HL-60 (cell line): ENCODE measurements at regions not wholly inside any gene's neighbourhood (a gene's known extent, or its start where the extent isn't known, plus 50 kb on each side); places are given as distances from the start of the nearest gene placed in this dataset.

Source experiments
- DNase-seq, 2 experiments: peaks; one replicate each; pipeline ENCODE4 v3.0.0-alpha.2; 2010 to 2020; ENCODE audit warnings: low read depth in 1 of 2, low spot score in 1 of 2
- H3K27ac ChIP-seq: fragments of 250-450 bp; sonication (Bioruptor Pico); replicated peaks from 2 replicates; pipeline ENCODE4 v1.5.1; 2020; ENCODE audit warnings: mild to moderate bottlenecking, moderate library complexity
- H3K27me3 ChIP-seq: fragments of 250-450 bp; sonication (Bioruptor Pico); 2 replicates; pipeline ENCODE4 v1.5.1; 2021; ENCODE audit warnings: mild to moderate bottlenecking, moderate library complexity; ENCODE audit not compliant: insufficient read depth, poor library complexity, severe bottlenecking
- H3K4me3 ChIP-seq: replicated peaks from 2 replicates; pipeline ENCODE4 v1.5.1; 2011; ENCODE audit warnings: mild to moderate bottlenecking, control low read depth, low read length; ENCODE audit not compliant: insufficient read depth
- CTCF ChIP-seq: IDR thresholded peaks from one replicate; pipeline ENCODE4 v1.5.1; 2011; ENCODE audit warnings: low read length, control low read depth, inconsistent platforms; ENCODE audit not compliant: insufficient read depth
- GABPA ChIP-seq: IDR thresholded peaks from 2 replicates; pipeline ENCODE4 v1.6.1; 2012; ENCODE audit warnings: low read depth
- POLR2AphosphoS5 ChIP-seq: IDR thresholded peaks from 2 replicates; pipeline ENCODE4 v1.6.1; 2012; ENCODE audit warnings: low read depth
- REST ChIP-seq: IDR thresholded peaks from 2 replicates; pipeline ENCODE4 v1.6.1; 2012; ENCODE audit warnings: low read depth; ENCODE audit not compliant: insufficient replicate concordance
- SPI1 ChIP-seq: IDR thresholded peaks from 2 replicates; pipeline ENCODE4 v1.6.1; 2012; ENCODE audit warnings: low read depth, mild to moderate bottlenecking, borderline replicate concordance

DNA sequence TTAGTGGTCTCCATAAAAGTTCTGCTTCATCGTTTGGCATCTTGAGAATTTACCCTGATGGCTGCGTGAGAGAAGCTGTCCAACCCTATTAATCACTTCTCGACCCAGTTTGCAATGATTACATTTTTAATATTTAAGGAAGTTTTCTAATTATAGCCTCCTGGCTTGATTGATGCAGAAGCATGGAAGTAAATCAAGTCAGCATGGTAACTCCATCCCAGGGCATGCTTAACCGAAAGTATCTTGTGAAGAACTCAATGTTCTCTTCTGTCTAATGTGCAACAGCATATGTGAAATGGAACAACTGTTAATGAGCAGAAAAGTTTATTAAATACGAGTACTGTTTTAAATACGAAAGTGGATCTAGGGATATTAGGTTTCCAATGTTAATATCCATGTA, 278.9 kb upstream of the CD180 start:
- DNase-seq: no peak
- TF ChIP-seq POLR2AphosphoS5: no peak
- no peak for TF ChIP-seq GABPA
- no peak for TF ChIP-seq REST
- TF ChIP-seq CTCF: no peak
- TF ChIP-seq SPI1: no peak
- H3K27me3 ChIP-seq: no peaks in the 10 kb centered on the region
- no peak overlapping the region for H3K27ac ChIP-seq
- H3K4me3 ChIP-seq: no peak overlapping the region

GRCh38 chr5:67474597-67475238, 278.1 kb upstream of the CD180 start:
- DNase-seq: no peak
- Histone ChIP-seq H3K27ac (no peak overlapping the region), H3K27me3 (no peaks in the 10 kb centered on the region), H3K4me3 (no peak overlapping the region)
- no peak for TF ChIP-seq SPI1
- no peak for TF ChIP-seq CTCF
- TF ChIP-seq REST: no peak
- TF ChIP-seq POLR2AphosphoS5: no peak

DNA sequence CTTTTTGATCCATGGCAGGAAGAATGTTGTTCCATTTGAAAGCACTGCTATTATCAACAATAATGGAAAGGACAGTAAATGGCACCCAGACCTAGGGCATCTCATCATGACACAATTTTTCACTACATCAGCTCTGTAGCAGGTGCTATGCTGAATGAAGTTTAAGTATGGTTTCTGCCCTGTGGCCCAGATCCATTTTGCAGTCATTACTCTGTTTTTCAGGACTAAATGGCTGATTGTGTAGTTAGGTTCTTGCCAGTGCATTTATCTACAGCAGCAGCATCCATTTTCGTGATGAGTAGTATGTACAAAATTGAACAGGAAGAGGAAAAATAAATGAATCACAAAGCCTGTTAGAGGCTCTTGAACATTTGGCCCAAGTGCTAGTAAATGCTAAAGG, 270.5 kb upstream of the CD180 start:
- no peak for DNase-seq
- TF ChIP-seq GABPA (no peak), POLR2AphosphoS5 (no peak), REST (no peak), SPI1 (no peak), CTCF (no peak)
- no peaks in the 10 kb centered on the region for H3K27me3 ChIP-seq
- H3K27ac ChIP-seq: no peak overlapping the region
- no peak overlapping the region for H3K4me3 ChIP-seq
